ENCODE measurements at regions not wholly inside any gene's neighbourhood (a gene's known extent, or its start where the extent isn't known, plus 50 kb on each side); places are given as distances from the start of the nearest gene placed in this dataset.

DNA sequence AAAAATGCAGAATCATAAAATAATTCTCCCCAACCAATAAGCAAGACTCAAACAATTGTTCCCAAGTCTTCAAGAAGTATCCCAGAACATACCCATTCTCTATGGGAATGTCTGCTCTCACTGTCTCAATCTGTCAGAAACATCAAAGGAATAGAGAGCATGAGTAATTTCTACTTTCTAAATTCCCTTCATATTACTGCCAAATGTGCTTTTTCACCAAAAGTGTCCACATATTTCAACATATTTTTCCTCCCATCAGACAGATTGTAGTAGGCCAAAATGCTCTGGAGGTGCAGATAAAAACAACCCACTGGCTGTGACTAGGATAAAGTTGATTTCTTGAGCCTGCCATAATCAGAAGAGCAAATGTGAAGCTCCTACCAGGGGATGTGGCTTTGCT lies 692.0 kb upstream of the FAM241A start:
- H3K9ac ChIP-seq = no peak overlapping the region
- H2AFZ ChIP-seq (ENCODE audit: low read depth) = no peak overlapping the region
- H3K79me2 ChIP-seq (ENCODE audit: insufficient read depth, low read depth) = no peaks in the 10 kb centered on the region
- TF ChIP-seq, protein P1, sequence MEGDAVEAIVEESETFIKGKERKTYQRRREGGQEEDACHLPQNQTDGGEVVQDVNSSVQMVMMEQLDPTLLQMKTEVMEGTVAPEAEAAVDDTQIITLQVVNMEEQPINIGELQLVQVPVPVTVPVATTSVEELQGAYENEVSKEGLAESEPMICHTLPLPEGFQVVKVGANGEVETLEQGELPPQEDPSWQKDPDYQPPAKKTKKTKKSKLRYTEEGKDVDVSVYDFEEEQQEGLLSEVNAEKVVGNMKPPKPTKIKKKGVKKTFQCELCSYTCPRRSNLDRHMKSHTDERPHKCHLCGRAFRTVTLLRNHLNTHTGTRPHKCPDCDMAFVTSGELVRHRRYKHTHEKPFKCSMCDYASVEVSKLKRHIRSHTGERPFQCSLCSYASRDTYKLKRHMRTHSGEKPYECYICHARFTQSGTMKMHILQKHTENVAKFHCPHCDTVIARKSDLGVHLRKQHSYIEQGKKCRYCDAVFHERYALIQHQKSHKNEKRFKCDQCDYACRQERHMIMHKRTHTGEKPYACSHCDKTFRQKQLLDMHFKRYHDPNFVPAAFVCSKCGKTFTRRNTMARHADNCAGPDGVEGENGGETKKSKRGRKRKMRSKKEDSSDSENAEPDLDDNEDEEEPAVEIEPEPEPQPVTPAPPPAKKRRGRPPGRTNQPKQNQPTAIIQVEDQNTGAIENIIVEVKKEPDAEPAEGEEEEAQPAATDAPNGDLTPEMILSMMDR (conservative IDR thresholded peaks at IDR 0.05; ENCODE audit: low read depth, low read length) = no peak
- no peaks in the 10 kb centered on the region for H3K27me3 ChIP-seq (ENCODE audit: insufficient read depth, low read depth)
- no peak overlapping the region for H3K4me3 ChIP-seq (IDR thresholded peaks at IDR 0.05; ENCODE audit: insufficient read depth, low read depth, low read length)
- H4K20me1 ChIP-seq (ENCODE audit: insufficient read depth) = no peaks in the 10 kb centered on the region
- no peak overlapping the region for H3K27ac ChIP-seq
- no peak overlapping the region for H3K4me2 ChIP-seq
- no peaks in the 10 kb centered on the region for H3K36me3 ChIP-seq (ENCODE audit: insufficient read depth)
- peaks cover 5% of the 10 kb centered on the region for H3K4me1 ChIP-seq (ENCODE audit: low read depth, poor library complexity, severe bottlenecking)

DNA sequence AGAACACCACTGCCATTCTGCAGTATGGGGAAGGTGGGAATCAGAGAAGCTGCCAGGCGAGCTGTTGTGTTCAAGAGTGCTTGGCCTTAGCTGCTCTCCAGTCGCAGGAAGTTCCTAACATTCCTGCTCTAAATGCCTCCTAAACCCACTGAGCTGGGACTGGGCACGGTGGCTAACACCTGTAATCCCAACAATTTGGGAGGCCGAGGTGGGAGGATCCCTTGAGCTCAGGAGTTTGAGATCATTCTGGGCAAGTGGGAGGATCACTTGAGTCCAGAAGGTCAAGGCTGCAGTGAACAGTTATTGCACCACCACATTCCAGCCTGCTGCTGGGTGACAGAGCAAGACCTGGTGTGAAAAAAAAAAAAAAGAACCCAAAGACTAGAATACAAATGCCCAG lies 690.3 kb upstream of the FAM241A start:
- Histone ChIP-seq H4K20me1 (ENCODE audit: insufficient read depth) (no peaks in the 10 kb centered on the region), H3K9ac (no peak overlapping the region), H3K27me3 (ENCODE audit: insufficient read depth, low read depth) (no peaks in the 10 kb centered on the region), H3K79me2 (ENCODE audit: insufficient read depth, low read depth) (no peaks in the 10 kb centered on the region), H2AFZ (ENCODE audit: low read depth) (no peak overlapping the region), H3K4me3 (IDR thresholded peaks at IDR 0.05; ENCODE audit: insufficient read depth, low read depth, low read length) (no peak overlapping the region), H3K27ac (no peak overlapping the region), H3K4me1 (ENCODE audit: low read depth, poor library complexity, severe bottlenecking) (peaks cover 5% of the 10 kb centered on the region), H3K4me2 (no peak overlapping the region), H3K36me3 (ENCODE audit: insufficient read depth) (no peaks in the 10 kb centered on the region)
- TF ChIP-seq, protein P1 (conservative IDR thresholded peaks at IDR 0.05; ENCODE audit: low read depth, low read length) = no peak

- Histone ChIP-seq H3K27ac (no peak overlapping the region), H3K4me1 (ENCODE audit: low read depth, poor library complexity, severe bottlenecking) (peaks cover 3% of the 10 kb centered on the region), H4K20me1 (ENCODE audit: insufficient read depth) (no peaks in the 10 kb centered on the region), H3K4me3 (IDR thresholded peaks at IDR 0.05; ENCODE audit: insufficient read depth, low read depth, low read length) (no peak overlapping the region), H3K36me3 (ENCODE audit: insufficient read depth) (no peaks in the 10 kb centered on the region), H3K27me3 (ENCODE audit: insufficient read depth, low read depth) (no peaks in the 10 kb centered on the region), H2AFZ (ENCODE audit: low read depth) (no peak overlapping the region), H3K9ac (no peak overlapping the region), H3K79me2 (ENCODE audit: insufficient read depth, low read depth) (no peaks in the 10 kb centered on the region), H3K4me2 (no peak overlapping the region)
- TF ChIP-seq, protein P1 (conservative IDR thresholded peaks at IDR 0.05; ENCODE audit: low read depth, low read length) = no peak
These were observed 680.8 kb upstream of the FAM241A start for GRCh38 chr4:111464251-111465045.

- Histone ChIP-seq H3K4me3 (IDR thresholded peaks at IDR 0.05; ENCODE audit: insufficient read depth, low read depth, low read length) (no peak overlapping the region), H3K27me3 (ENCODE audit: insufficient read depth, low read depth) (no peaks in the 10 kb centered on the region), H4K20me1 (ENCODE audit: insufficient read depth) (no peaks in the 10 kb centered on the region), H3K4me2 (no peak overlapping the region), H3K9ac (no peak overlapping the region), H3K79me2 (ENCODE audit: insufficient read depth, low read depth) (no peaks in the 10 kb centered on the region), H2AFZ (ENCODE audit: low read depth) (no peak overlapping the region), H3K36me3 (ENCODE audit: insufficient read depth) (no peaks in the 10 kb centered on the region), H3K27ac (no peak overlapping the region), H3K4me1 (ENCODE audit: low read depth, poor library complexity, severe bottlenecking) (peaks cover 3% of the 10 kb centered on the region)
- TF ChIP-seq, protein P1 (conservative IDR thresholded peaks at IDR 0.05; ENCODE audit: low read depth, low read length) = no peak
These were observed 678.2 kb upstream of the FAM241A start for GRCh38 chr4:111466811-111467604.
